ENCODE measurements at regions not wholly inside any gene's neighbourhood (a gene's known extent, or its start where the extent isn't known, plus 50 kb on each side); places are given as distances from the start of the nearest gene placed in this dataset.

DNA sequence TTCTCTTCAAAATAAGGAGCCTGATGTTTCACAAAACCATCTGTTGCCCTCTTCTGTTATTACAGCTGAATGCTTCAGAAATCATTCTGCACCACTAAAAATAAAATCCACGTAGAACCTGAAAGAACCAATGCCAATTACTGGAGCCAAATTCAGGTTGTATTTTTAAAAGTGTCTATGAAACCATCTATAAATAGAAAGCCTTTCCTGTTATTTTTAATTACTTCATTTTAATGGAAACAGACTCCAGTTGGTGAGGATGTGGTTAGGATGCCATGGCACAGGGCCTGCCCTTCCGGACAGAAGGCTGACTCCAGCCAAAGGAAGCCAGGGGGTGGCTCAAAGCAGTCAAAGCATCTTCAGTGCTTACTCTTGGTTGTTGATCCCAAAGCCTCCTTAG lies 119.8 kb downstream of the TENT4A start:
- no peak for DNase-seq (ENCODE audit: low read depth in 2 of 2)

DNA sequence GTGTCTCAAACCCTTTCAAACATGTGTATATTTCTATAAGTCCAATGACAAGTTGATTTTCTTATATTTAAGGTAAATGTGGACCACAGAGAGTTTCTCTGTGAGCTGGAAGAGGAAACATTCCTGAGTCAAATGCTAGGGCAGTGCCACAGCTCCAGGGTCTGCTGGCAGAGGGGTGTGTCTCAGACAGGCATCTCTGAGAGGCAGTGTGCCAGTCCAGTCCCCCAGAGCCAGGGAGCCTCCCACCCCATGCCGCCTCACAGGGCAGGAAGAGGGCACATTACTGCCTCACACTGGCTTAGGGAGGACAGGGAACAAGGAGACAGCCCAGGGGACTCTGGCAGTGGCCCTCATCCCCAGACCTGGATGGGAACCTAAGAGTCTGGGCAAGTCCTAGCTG lies 120.2 kb downstream of the TENT4A start:
- no peak for DNase-seq (ENCODE audit: low read depth in 2 of 2)

DNA sequence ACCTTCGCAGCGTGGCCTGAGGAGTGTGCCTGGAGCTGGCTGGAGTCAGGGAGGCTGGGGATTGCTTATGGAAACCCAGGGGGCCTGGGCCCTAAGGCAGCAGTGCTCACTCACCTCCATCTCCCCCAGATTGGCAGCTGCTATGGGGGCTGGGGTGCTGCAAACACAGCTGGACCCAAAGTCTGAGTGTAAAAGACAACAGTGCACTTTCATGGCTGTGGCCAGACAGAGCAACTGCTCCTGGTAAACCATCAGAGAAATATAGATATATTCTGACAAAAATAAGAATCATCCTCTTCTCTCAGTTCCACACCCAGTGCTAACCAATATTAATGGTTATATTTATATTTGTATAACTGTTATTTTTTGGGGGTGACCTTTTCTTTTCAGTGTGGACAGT lies 123.9 kb downstream of the TENT4A start:
- DNase-seq (ENCODE audit: low read depth in 2 of 2), result no peak

DNA sequence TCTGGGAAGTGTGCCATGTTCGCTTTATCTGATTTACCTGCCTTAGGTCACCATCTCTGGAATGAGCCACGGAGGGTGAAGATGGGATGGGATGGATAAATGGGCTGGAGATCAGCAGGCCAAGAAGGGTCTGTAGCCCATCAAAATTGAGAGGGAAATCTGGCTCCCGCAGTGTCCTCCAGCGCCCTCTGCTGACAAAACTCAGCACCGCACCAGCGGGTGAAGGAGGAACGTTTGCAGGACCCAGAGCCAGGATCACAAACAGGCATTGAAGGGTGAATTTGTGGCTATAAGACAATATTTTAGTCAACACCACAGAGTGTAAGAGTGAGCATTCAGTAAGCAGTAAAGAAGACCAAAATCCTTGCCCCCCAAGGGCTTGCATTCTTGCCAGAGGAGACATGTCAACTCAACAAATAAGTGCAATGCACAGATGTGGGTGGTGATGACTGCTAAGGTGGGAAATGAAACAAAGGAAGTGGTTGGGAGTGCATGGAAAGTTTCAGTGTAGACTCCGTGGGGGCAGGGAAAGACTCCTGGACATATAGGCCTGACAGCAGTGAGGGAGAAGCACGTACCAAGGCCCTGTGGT lies 124.4 kb downstream of the TENT4A start:
- no peak for DNase-seq (ENCODE audit: low read depth in 2 of 2)

- DNase-seq (ENCODE audit: low read depth in 2 of 2), result no peak
Observed at GRCh38 chr5:6838736-6839135, 125.5 kb downstream of the TENT4A start.

DNA sequence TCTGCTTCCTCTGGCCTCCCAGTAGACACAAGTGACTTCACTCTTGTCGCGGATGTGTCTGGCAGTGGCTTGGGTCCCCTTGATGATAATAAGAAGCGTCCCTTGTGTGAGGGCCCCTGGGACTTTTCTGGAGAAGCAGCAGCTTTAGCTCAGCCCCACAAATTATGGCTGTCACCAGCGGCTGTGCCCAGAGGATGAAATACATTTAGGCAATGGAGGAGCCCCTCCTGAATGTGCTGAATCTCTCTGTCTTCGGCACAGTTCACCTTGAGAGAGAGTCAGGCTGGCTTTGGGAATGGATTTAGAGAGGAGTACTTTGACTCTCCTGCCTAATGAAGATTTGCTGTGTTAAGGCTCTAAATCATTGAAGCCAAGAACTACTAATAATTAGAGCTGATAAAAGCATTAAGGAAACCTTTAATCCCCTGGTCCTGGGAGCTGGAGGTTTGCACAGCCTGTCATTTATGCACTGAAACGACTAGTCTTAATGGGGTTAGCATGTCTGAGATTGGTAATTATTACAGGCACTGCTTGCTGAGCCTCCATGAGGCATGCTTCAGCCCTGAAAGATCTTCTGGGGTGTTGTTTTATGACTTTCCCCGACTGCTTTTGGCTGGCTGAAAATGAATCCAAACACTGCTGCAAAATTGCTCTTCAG lies 127.0 kb downstream of the TENT4A start:
- no peak for DNase-seq (ENCODE audit: low read depth in 2 of 2)

DNA sequence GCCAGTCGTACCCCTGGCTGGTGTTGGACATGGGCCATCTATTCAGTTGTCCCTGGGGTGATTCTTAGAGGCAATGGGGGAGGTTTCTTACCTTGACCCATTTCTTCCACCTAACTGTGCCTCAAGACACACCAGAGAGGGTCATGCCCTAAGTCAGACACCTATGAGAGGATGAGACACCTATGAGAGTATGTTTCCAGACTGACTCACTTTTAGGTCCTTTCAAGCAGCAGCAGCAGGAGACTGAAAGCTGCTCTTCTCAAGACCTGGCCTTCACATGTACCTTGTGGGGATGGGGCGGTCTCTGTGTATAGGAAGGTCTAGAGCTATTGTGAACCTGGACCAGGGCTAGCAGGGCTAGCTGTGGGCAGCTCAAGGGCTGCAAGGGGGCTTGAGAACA lies 130.1 kb downstream of the TENT4A start:
- DNase-seq (ENCODE audit: low read depth in 2 of 2), result no peak

GRCh38 chr5:6843821-6844220 lies 130.6 kb downstream of the TENT4A start:
- no peak for DNase-seq (ENCODE audit: low read depth in 2 of 2)

DNA sequence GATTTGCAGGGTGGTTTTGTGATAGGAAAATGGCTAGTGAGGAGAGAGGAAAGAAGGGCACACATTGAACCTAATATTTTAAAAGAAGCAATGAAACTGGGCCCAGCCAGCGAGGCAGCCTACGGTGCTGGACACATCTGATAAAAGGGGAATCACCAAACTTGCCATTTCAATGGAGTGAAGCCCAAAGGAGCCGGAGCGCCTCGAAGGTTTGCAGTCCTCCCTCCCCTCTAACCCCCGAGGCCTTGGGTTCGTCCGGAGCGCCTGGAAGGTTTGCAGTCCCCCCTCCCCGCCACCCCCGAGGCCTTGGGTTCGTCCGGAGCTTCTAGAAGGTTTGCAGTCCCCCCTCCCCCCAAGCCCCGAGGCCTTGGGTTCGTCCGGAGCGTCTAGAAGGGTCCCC lies 132.6 kb downstream of the TENT4A start:
- DNase-seq (ENCODE audit: low read depth in 2 of 2), result no peak

GRCh38 chr5:6847870-6848269 lies 134.6 kb downstream of the TENT4A start:
- no peak for DNase-seq (ENCODE audit: low read depth in 2 of 2)

DNA sequence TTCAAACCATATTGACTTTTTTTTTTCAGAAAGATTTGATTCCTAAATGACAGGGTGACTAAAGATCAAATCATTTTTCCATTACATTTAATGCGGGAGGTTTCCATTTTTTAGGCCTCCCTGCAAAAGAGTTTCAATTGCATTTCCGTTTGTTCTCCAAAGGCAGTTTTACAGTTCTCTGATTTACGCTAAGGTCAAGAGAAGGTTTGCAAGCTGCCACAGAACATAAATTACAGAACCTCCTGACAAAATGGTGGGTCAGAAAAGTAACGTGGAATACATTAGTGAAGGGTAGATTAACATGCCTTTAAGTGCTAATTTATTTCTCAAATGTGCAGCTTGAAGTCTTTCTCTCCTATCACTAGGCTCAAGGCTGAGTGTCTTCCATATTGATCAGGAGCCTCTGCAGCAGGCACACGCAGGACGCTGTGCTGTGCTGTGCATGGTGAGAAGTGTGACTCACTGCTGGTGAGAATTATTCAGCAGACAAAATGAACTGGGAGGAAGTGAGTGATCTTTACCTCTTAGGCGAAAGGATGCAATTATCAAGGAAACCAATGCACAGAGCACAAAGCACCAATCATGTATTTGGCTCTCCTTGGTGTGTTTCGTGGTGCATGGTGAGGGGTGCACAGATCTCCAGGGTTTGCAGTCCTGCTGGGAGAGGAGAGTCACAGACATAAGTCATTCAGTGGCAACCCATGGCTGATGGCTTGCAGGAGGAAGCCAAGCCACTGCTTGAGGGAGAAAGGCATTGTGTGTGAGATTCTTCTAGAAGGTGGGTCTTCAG lies 136.3 kb downstream of the TENT4A start:
- no peak for DNase-seq (ENCODE audit: low read depth in 2 of 2)

GRCh38 chr5:6850106-6850432 lies 136.8 kb downstream of the TENT4A start:
- DNase-seq (ENCODE audit: low read depth in 2 of 2), result no peak

- DNase-seq (ENCODE audit: low read depth in 2 of 2), result no peak
Observed at GRCh38 chr5:6856653-6857052, 143.4 kb downstream of the TENT4A start.

DNA sequence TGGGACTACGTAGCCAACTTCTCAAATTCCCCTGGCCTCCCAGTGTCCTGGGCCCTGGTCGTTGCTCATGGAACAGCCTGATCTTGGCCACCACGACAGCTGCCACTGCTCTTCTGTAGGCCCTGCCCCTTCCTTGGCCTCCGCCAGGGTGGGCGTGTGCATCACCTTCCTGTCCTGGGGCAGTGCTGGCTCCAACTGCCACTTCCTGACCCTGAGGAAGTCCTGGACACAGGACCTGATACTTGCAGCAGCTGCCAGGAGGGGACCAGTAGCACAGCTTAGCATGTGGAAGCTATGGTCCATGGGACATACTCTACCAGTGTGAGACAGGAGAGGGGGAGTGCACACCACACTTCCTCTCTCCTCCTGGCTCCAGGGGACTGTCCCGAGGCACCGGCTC lies 145.2 kb downstream of the TENT4A start:
- DNase-seq (ENCODE audit: low read depth in 2 of 2), result no peak

DNA sequence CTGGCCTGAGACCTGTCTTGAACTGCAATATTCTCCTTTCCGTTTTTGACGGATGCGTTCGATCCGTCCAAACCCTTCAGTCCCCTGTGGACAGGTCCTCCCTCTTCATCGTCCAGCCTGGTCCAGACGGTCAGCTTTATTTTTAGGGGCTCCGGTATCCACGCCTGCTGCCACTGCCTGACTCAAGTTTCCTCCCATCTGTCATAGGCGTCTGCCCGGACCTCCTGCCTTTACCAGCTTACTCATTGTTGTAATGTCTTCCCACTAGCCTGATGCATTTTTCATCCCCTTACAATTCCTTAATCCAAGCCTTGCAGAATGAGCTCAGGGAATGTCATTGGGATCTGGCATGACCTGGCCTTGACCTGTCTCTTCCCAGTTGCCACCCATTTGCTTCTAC lies 145.8 kb downstream of the TENT4A start:
- no peak for DNase-seq (ENCODE audit: low read depth in 2 of 2)

GRCh38 chr5:6859951-6860638 lies 146.9 kb downstream of the TENT4A start:
- no peak for DNase-seq (ENCODE audit: low read depth in 2 of 2)

GRCh38 chr5:6861036-6861435 lies 147.8 kb downstream of the TENT4A start:
- DNase-seq (ENCODE audit: low read depth in 2 of 2), result no peak

DNA sequence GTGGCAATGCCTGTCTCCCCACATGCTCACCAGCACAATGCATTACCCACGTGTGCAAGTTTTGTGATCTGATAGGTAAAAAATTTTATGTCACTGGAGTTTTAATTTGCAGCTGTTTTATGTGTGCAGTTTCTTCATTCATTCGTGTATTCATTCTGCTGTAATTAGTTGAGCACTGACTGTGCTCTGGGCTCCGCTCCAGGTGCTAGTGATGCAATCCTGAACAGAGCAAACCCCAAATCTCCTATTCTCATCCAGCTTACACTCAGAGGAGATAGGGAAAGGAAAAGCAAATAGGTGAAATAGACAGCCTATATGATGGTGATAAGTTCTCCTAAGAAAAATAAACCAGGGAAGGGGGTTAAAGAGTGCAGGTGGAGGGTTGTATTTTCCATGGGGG lies 148.4 kb downstream of the TENT4A start:
- DNase-seq (ENCODE audit: low read depth in 2 of 2), result no peak

DNA sequence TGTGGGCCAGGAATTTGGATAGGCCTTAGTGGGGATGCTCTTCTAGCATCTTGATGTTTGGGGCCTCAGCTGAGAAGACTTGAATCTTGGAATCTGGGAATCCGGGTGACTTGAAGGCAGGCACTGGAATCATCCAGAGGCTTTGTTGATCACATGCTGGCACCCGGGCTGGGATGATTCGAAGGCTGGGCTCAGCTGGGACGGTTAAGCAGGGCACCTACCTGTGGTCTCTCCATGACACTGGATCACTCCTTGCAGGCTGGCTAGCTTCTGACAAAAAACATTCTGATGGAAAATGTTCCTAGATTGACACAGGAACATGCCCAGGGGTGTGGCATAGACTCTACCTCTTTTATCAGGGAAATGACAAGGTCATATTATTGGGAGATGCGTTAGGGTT lies 149.1 kb downstream of the TENT4A start:
- DNase-seq (ENCODE audit: low read depth in 2 of 2), result no peak

- DNase-seq (ENCODE audit: low read depth in 2 of 2), result no peak
Observed at GRCh38 chr5:6867712-6868111, 154.5 kb downstream of the TENT4A start.

DNA sequence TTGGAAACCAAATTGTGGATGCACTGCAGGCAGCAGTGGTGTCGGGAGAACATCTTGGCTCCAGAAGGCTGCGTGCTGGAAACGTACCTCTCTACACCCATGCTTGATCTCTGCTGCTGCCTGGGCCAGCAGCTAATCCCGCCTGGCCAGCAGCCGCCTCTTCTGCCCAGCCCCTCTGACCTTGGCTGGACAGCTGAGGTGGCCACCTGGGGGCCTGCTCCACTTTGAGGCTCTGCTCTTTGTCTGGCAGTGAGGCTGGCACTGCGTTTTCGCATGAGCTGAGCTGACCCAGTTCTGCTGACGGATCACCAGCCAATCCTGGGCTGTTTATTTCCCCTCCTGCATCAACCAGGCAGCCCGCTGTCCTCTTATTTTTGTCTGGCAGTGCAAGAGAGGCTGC lies 154.9 kb downstream of the TENT4A start:
- no peak for DNase-seq (ENCODE audit: low read depth in 2 of 2)

- DNase-seq (ENCODE audit: low read depth in 2 of 2), result no peak
Observed at GRCh38 chr5:6868575-6869215, 155.5 kb downstream of the TENT4A start.
